GM21529 (cell line): ENCODE measurements at regions not wholly inside any gene's neighbourhood (a gene's known extent, or its start where the extent isn't known, plus 50 kb on each side); places are given as distances from the start of the nearest gene placed in this dataset.

Source experiments
- ATAC-seq: cut with Tn5 transposase; IDR thresholded peaks from one replicate; pipeline ENCODE4 v1.9.1; 2021; ENCODE audit not compliant: unreplicated experiment

- ATAC-seq: no peak
Measured at GRCh38 chr13:109374609-109375200, 411.7 kb downstream of the IRS2 start.

- ATAC-seq: no peak
Measured at GRCh38 chr13:109372666-109373065, 413.7 kb downstream of the IRS2 start.

GRCh38 chr13:109371066-109371465 is 415.3 kb downstream of the IRS2 start:
- ATAC-seq: no peak

GRCh38 chr13:109370496-109370895 is 415.9 kb downstream of the IRS2 start:
- no peak for ATAC-seq

DNA sequence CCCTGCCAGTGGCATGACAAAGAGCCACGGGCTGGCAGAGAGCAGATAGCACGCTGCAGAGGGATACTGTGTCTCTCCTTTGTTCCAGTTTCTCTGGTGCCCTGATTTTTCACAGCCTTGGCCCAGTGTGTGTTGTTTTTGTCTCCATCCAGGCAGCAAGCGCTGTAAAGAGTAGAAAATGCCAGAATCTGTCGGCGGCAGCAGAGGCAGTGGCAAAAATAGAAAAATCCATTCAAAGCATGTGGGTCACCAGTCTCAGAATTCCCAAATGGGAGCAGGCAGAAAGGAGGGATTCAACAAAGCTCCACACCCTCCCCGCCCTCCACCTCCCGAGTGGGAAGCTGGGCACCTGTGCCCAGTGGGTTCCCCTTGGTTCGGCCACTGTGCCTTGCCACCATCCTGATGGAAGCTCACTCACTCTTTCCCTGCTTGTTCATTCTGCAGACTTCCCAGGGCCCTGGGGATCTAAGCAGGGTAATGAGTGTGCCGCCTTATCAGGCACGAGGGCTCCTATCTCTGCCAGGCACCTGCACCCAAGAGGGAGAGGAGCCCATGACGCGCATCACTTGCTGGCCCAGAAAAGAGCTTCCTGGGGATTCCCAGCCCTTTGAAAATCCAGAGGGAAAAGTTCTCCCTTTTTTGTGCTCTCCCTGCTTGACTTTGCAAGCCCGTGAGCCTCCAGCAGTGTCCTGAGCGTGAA is 416.9 kb downstream of the IRS2 start:
- no peak for ATAC-seq

DNA sequence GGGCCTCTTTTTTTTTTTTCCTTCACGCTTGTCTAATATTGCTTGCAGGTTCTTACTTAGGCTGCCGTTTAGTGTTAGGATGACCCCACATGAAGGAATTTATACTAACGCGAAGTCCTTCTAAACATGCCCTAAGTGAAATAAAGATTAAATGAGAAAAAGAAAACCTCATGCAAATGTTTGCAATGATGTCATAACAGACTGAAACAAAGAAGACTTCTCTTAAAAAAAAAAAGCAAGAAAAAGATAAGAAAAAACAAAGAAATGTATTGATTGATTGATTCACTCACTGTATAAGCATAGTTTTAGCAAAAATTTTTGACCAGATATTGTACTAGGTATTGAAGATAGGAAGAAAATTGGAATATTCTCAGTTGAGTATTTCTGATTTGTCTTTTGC is 418.2 kb downstream of the IRS2 start:
- ATAC-seq: no peak

- ATAC-seq: no peak
Measured at GRCh38 chr13:109366525-109366924, 419.9 kb downstream of the IRS2 start.

DNA sequence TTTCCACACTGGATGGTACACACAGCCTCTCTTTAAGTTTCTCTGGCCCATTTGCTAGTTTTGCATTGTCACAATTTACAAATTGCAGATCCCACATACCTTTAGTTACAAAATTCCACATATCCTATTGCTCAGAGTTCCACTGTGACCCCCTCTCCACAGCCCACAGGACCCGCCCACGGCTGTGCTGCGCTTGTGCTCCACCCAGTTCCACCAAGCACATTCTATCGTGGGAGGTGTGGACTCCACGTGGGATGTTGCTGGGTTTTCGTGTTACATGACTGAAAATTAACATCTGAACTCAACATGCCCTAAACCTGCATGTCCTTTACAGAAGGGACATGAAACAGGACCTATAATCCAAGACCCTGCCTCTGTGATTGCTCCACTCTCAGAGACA is 423.0 kb downstream of the IRS2 start:
- no peak for ATAC-seq

- ATAC-seq: no peak
Measured at GRCh38 chr13:109362616-109363015, 423.8 kb downstream of the IRS2 start.

DNA sequence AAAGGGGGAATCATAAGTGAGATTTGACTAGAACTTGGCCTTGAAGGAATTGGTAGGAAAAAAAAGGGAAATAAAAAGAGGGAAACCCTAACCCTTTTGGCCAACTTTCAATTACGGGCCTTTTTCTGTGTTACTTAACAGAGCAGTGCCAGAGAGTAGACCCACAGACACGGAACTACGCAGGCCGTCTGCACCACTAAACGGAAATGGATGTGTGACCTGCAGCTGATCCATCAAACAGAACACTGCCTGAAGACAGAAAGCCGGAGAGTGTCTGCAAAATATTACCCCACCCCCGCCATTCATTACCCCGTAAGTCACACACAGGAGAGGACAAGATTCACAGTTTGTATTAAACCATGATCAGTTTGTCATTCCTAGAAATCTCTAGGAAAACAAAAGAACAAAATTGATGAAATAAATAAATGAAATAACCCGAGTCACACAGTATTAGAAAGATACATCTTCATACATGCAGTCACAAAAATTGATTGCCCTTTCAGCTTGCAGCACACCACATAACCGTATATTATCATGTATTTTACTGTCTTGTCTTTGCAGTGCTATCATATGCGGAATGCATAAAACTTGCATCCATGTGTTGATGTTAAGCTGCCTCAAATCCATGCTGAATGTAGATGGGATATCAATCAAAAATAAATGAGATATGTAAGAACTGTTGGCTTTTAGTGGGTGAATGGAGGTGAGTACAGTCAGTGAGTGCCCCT is 424.7 kb downstream of the IRS2 start:
- ATAC-seq: no peak

- no peak for ATAC-seq
Measured at GRCh38 chr13:109357751-109358471, 428.5 kb downstream of the IRS2 start.

GRCh38 chr13:109355875-109356434 is 430.4 kb downstream of the IRS2 start:
- ATAC-seq: no peak

DNA sequence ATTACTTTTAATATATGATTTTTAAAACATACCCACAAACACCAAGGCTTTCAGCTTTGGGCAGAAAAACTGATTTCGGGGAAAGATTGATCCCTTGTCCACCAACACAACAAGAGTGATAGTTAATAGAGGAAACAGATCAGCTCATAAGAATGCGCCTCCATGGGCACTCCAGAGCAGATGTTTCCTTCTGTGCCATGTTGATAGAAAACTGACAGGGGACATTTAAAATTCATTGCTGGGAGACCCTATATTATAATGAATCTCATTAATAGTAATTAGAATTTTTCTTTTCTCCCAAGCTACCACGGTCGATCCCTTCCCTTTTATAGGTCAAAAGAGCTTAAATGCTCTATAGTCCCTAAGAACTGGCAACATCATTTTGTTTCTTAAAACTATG is 431.2 kb downstream of the IRS2 start:
- ATAC-seq: no peak

DNA sequence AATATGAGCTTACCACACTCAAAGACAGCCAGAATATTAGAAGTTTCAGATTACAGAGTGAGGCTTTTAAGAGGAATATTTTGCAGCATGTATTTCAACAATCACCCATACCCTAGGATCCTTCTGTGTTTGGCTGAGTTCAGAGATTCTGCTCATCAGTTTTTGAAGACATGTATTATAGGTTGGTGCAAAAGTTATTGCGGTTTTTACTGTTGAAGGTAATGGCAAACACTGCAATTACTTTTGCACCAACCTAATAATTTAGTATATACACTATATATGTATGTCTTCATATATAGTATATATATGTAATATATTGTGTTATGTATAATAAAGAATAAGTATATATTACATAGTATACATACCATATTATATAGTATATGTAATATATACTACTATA is 435.1 kb downstream of the IRS2 start:
- no peak for ATAC-seq

GRCh38 chr13:109348519-109349258 is 437.7 kb downstream of the IRS2 start:
- ATAC-seq: no peak

GRCh38 chr13:109346060-109346459 is 440.3 kb downstream of the IRS2 start:
- ATAC-seq: no peak

DNA sequence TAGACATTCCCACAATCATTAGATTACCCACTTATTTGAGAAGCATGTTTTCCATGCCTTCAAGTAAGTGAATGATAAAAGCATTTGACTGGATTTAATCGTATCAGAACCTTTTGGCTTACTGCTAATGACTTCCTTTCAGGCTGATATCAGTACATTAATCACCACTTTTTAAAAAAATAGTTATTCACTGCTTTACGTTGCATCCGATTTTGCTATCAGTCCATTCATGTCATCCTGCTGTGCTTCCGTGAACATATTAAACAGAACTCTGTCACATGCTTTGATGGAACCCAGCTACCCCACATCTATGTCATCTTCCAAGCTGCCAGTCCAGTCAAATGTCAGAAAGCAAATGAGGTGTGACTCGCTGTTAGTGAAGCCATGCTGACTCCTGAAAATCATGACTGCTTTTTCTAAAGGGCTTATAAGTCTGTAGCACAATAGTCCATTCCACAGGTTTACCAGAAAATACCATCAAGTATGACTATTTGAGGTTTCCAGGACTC is 440.9 kb downstream of the IRS2 start:
- ATAC-seq: no peak

- ATAC-seq: no peak
Measured at GRCh38 chr13:109344552-109345157, 441.7 kb downstream of the IRS2 start.

GRCh38 chr13:109336730-109337129 is 449.7 kb downstream of the IRS2 start:
- ATAC-seq: no peak
